Liver (tissue), 3 donors: ENCODE measurements at regions not wholly inside any gene's neighbourhood (a gene's known extent, or its start where the extent isn't known, plus 50 kb on each side); places are given as distances from the start of the nearest gene placed in this dataset.

Source experiments
- GABPA ChIP-seq, 2 donors: IDR thresholded peaks in 1 of 2; conservative IDR thresholded peaks in 1 of 2; 2 replicates each; pipeline ENCODE4 v1.6.1; 2016; ENCODE audit warnings: antibody characterized with exemption in 2 of 2, mild to moderate bottlenecking in 1 of 2, moderate library complexity in 1 of 2
- JUND ChIP-seq, 2 donors: IDR thresholded peaks; 2 replicates each; pipeline ENCODE4 v1.6.1; 2016; ENCODE audit warnings: antibody characterized with exemption in 2 of 2
- RAD21 ChIP-seq, 2 donors: IDR thresholded peaks; 2 replicates each; pipeline ENCODE4 v1.6.1; 2016; ENCODE audit warnings: antibody characterized with exemption in 2 of 2, mild to moderate bottlenecking in 2 of 2
- RXRA ChIP-seq, 2 donors: IDR thresholded peaks; 2 replicates each; pipeline ENCODE4 v1.6.1; 2017 to 2018; ENCODE audit warnings: antibody characterized with exemption in 2 of 2, mild to moderate bottlenecking in 1 of 2
- YY1 ChIP-seq: IDR thresholded peaks from 2 replicates; pipeline ENCODE4 v1.6.1; 2016; ENCODE audit warnings: antibody characterized with exemption, mild to moderate bottlenecking
- TF ChIP-seq, protein P1 (sequence below): IDR thresholded peaks from 2 replicates; pipeline ENCODE4 v1.6.1; 2016; ENCODE audit warnings: antibody characterized with exemption
- TF ChIP-seq, protein P2 (sequence below): fragments of 150-350 bp; IDR thresholded peaks from 2 replicates; pipeline ENCODE4 v1.5.1; 2017; ENCODE audit warnings: improper control_type of control experiment, low read depth, low read length; ENCODE audit not compliant: missing input control
- TF ChIP-seq, protein P3 (sequence below): IDR thresholded peaks from 2 replicates; pipeline ENCODE4 v1.6.1; 2016; ENCODE audit warnings: antibody characterized with exemption, mild to moderate bottlenecking
- donor health status: healthy.
- donor health status: healthy.

DNA sequence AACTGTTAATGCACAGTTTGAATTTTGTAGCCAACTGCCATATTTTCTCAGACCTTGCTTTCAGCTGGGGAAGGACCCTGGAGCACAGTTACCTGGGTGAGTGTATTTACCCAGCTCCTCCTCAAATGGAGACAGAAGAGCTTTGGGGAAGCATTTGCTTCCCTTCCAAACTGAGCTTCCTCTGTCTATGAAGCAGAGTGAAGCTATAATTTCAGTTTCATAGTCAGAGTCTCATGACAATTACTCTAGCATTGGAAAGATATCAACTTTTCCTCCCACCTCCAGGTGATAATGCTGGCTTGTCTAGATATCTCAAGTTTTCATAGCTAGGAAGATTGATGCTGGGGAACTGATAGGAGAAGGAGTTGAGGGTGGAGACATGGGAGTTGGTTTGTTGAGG, 406.4 kb upstream of the CLINT1 start:
- TF ChIP-seq, protein P1, sequence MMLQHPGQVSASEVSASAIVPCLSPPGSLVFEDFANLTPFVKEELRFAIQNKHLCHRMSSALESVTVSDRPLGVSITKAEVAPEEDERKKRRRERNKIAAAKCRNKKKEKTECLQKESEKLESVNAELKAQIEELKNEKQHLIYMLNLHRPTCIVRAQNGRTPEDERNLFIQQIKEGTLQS, result no peak
- TF ChIP-seq, protein P2, sequence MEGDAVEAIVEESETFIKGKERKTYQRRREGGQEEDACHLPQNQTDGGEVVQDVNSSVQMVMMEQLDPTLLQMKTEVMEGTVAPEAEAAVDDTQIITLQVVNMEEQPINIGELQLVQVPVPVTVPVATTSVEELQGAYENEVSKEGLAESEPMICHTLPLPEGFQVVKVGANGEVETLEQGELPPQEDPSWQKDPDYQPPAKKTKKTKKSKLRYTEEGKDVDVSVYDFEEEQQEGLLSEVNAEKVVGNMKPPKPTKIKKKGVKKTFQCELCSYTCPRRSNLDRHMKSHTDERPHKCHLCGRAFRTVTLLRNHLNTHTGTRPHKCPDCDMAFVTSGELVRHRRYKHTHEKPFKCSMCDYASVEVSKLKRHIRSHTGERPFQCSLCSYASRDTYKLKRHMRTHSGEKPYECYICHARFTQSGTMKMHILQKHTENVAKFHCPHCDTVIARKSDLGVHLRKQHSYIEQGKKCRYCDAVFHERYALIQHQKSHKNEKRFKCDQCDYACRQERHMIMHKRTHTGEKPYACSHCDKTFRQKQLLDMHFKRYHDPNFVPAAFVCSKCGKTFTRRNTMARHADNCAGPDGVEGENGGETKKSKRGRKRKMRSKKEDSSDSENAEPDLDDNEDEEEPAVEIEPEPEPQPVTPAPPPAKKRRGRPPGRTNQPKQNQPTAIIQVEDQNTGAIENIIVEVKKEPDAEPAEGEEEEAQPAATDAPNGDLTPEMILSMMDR, result no peak
- no peak for TF ChIP-seq RAD21 (IDR thresholded peaks at IDR 0.05)
- TF ChIP-seq YY1, result no peak
- TF ChIP-seq JUND (IDR thresholded peaks at IDR 0.05), result no peak
- TF ChIP-seq, protein P3, sequence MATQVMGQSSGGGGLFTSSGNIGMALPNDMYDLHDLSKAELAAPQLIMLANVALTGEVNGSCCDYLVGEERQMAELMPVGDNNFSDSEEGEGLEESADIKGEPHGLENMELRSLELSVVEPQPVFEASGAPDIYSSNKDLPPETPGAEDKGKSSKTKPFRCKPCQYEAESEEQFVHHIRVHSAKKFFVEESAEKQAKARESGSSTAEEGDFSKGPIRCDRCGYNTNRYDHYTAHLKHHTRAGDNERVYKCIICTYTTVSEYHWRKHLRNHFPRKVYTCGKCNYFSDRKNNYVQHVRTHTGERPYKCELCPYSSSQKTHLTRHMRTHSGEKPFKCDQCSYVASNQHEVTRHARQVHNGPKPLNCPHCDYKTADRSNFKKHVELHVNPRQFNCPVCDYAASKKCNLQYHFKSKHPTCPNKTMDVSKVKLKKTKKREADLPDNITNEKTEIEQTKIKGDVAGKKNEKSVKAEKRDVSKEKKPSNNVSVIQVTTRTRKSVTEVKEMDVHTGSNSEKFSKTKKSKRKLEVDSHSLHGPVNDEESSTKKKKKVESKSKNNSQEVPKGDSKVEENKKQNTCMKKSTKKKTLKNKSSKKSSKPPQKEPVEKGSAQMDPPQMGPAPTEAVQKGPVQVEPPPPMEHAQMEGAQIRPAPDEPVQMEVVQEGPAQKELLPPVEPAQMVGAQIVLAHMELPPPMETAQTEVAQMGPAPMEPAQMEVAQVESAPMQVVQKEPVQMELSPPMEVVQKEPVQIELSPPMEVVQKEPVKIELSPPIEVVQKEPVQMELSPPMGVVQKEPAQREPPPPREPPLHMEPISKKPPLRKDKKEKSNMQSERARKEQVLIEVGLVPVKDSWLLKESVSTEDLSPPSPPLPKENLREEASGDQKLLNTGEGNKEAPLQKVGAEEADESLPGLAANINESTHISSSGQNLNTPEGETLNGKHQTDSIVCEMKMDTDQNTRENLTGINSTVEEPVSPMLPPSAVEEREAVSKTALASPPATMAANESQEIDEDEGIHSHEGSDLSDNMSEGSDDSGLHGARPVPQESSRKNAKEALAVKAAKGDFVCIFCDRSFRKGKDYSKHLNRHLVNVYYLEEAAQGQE, result no peak
- TF ChIP-seq GABPA (IDR thresholded peaks at IDR 0.05 in 1 of 2, conservative IDR thresholded peaks at IDR 0.05 in 1 of 2), result no peak
- TF ChIP-seq RXRA (IDR thresholded peaks at IDR 0.05), result no peak
